ENCODE measurements at regions not wholly inside any gene's neighbourhood (a gene's known extent, or its start where the extent isn't known, plus 50 kb on each side); places are given as distances from the start of the nearest gene placed in this dataset.
A peak's percentile ranks its signal among the peaks of the same experiment; 100 is the strongest.

DNA sequence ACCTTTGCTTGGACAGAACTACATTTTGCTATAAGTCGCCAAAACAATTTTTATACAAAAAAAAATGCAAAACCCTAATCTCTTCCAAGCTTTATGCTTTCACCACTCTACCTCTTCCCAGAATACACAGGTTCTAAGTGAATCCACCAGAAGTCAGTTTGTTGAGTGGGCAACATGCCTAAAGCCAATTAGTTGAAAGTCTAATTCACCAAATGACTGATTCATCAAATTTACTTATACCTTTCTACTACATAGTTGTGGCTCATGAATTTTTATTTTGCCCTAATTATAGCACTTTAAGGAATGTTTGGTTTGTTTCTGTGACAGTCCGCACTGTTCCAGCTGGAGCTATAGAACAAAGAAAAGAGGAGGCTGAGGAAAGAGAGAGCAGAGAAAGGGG is 265.9 kb upstream of the TGFBR2 start:
- H3K9me3 ChIP-seq, result no peaks in the 10 kb centered on the region
- TF ChIP-seq, protein P1, sequence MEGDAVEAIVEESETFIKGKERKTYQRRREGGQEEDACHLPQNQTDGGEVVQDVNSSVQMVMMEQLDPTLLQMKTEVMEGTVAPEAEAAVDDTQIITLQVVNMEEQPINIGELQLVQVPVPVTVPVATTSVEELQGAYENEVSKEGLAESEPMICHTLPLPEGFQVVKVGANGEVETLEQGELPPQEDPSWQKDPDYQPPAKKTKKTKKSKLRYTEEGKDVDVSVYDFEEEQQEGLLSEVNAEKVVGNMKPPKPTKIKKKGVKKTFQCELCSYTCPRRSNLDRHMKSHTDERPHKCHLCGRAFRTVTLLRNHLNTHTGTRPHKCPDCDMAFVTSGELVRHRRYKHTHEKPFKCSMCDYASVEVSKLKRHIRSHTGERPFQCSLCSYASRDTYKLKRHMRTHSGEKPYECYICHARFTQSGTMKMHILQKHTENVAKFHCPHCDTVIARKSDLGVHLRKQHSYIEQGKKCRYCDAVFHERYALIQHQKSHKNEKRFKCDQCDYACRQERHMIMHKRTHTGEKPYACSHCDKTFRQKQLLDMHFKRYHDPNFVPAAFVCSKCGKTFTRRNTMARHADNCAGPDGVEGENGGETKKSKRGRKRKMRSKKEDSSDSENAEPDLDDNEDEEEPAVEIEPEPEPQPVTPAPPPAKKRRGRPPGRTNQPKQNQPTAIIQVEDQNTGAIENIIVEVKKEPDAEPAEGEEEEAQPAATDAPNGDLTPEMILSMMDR (IDR thresholded peaks at IDR 0.05), result no peak

DNA sequence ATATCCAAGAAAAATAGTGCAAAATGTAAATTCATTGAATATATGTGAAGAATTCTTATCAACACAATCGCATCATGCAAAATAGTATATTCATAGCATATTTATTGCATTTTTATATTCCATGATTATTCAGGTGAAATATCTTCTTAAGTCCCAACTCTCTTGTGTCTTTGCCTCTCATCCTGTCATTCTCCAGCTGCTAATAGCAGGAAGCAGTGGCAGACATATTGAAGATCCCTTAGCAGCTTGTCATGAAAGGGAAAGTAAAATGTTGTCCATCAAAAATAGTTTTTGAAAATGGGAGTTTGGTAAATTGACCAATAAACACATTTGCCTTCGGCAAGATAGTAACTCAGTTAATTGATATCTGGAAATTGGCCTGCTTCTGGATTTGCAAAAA is 265.3 kb upstream of the TGFBR2 start:
- H3K4me1 ChIP-seq, result peaks cover 0 to 7% of the 10 kb centered on the region in 2 donors
- H3K36me3 ChIP-seq, result no peaks in the 10 kb centered on the region
- TF ChIP-seq, protein P1 (IDR thresholded peaks at IDR 0.05), result no peak
- no peaks in the 10 kb centered on the region for H3K27me3 ChIP-seq
- H3K27ac ChIP-seq, result no peak overlapping the region
- H3K9me3 ChIP-seq, result no peaks in the 10 kb centered on the region
- no peak for DNase-seq (ENCODE audit: low spot score)
- no peak overlapping the region for H3K4me3 ChIP-seq

More for the DNA sequence above, 265.9 kb upstream of the TGFBR2 start:
- no peaks in the 10 kb centered on the region for H3K27me3 ChIP-seq
- no peaks in the 10 kb centered on the region for H3K36me3 ChIP-seq
- DNase-seq (ENCODE audit: low spot score), result no peak
- H3K4me1 ChIP-seq, result peaks cover 0 to 7% of the 10 kb centered on the region in 2 donors
- no peak overlapping the region for H3K27ac ChIP-seq
- H3K4me3 ChIP-seq, result no peak overlapping the region

DNA sequence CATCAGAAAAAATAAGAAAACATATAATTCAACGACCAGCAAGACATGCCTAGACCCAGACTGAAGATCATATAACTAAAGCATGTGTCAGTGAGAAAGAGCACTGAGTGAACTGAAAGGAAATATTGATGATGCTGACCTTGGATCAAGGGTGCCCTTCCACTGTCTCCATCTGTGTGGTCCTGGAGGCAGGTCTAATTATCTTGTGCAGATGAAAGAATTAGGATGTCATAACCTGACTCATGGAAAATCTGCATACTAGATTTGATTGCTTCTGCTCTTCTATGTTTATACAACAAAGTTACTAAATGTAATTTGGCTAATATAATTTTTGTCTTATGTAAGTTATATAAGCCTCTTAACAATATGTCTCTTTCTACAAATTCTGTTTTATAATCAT is 264.6 kb upstream of the TGFBR2 start:
- Histone ChIP-seq H3K4me1 (peaks cover 0 to 7% of the 10 kb centered on the region in 2 donors), H3K9me3 (no peaks in the 10 kb centered on the region), H3K27ac (peak overlapping the region in 1 of 2 donors; percentile 49), H3K36me3 (no peaks in the 10 kb centered on the region), H3K27me3 (no peaks in the 10 kb centered on the region), H3K4me3 (no peak overlapping the region)
- no peak for DNase-seq (ENCODE audit: low spot score)
- TF ChIP-seq, protein P1 (IDR thresholded peaks at IDR 0.05), result no peak

DNA sequence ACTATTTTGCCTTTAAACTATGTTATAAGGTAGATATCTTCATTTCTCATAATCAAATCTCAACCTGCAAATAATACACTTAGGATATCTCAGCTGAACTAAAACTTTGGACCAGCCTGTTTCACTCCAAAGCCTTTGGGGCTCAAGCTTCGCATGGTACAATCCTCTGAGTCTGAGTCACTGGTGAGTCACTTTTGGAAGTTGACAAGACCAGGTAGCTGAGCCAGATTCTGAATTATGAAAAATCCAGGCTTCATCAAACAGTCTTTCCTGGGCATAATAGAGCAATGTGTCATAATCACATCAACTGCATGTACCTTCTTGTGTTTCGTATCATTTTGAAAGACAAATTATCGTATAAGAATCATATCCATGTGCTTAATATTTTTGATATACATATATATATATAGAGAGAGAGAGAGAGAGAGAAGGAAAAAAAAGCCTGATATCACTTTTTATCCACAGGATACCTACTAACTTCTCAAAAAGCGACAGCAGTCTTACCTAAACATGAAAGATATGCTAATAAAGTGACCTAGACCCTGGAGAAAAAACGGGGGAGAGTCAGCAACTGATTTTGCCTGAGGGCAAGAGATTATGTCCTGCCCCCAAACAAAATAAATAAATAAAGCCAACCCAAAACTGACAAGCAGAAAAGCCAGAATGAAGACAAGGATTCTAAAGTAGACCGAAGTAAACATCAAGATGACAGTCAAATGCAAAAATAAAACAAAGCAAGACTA is 263.9 kb upstream of the TGFBR2 start:
- TF ChIP-seq, protein P1 (IDR thresholded peaks at IDR 0.05), result no peak
- H3K36me3 ChIP-seq, result no peaks in the 10 kb centered on the region
- H3K4me1 ChIP-seq, result peaks cover 0 to 7% of the 10 kb centered on the region in 2 donors
- peak; percentile 77 for DNase-seq (ENCODE audit: low spot score)
- H3K9me3 ChIP-seq, result no peaks in the 10 kb centered on the region
- no peak overlapping the region for H3K4me3 ChIP-seq
- H3K27me3 ChIP-seq, result no peaks in the 10 kb centered on the region
- H3K27ac ChIP-seq, result peak overlapping the region; percentile 49 to 54

DNA sequence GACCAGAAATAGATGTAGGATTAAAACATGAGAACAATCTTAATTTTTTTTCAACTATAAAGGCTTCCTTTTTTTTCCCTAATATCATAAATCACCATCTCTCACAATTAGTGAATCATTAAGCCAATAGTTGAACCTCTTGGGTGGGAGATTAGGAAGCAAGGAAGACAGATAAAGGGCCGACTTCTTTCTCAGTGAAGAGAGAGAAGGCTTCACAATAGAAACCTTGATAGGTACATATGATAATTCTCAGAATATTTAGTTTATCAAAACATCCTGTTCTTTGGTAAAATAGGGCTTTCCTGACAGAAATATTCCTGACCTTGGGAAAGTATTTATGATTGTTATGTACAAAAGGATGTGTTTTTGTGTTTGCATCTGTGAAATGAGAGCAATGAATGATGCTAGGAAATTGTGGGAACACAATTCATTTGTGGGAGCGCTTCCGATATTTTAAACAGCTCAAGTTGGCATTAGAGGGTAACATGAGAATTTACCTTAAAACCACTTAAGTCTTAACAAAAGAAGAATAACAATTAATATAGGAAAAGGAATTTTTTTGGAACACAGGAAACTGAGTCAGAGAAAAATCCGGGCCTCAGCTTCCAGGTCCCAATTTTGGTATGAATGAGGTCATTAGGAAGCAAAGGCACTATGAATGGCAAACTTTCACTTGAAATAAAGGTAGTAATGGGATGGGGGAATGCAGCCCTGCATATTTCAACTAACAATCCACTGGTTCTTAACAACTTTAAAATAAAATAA is 263.2 kb upstream of the TGFBR2 start:
- no peaks in the 10 kb centered on the region for H3K36me3 ChIP-seq
- DNase-seq (ENCODE audit: low spot score), result no peak

More for the DNA sequence above, 263.2 kb upstream of the TGFBR2 start:
- Histone ChIP-seq H3K9me3 (no peaks in the 10 kb centered on the region), H3K4me1 (peaks cover 0 to 13% of the 10 kb centered on the region in 2 donors), H3K27ac (peak overlapping the region; percentile 49 to 54), H3K4me3 (no peak overlapping the region), H3K27me3 (no peaks in the 10 kb centered on the region)
- TF ChIP-seq, protein P1 (IDR thresholded peaks at IDR 0.05), result no peak
